ENCODE measurements at regions not wholly inside any gene's neighbourhood (a gene's known extent, or its start where the extent isn't known, plus 50 kb on each side); places are given as distances from the start of the nearest gene placed in this dataset.
"Not testable (repeated sequence)": the region's sequence is repeated elsewhere in the genome, so short reads cannot be mapped to it uniquely, and the experiment has no call there.

DNA sequence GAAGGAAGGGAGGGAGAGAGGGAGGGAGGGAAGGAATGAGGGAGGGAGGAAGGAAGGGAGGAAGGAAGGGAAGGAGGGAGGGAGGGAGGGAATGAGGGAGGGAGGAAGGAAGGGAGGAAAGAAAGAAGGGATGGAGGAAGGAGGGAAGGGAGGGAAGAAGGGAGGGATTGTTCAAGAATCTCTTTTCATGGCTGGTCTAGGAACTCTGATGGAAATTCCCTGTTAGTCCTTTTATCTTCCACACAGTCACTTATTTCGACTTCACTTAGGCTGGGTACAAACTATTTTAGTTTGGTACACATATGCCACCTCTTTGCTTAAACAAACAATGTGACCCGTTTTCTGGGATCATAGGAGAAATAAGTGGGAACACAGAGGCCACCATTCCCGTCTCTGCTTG lies 435.6 kb upstream of the WWC1 start:
- no peak for DNase-seq (ENCODE audit: low read depth in 2 of 2)

DNA sequence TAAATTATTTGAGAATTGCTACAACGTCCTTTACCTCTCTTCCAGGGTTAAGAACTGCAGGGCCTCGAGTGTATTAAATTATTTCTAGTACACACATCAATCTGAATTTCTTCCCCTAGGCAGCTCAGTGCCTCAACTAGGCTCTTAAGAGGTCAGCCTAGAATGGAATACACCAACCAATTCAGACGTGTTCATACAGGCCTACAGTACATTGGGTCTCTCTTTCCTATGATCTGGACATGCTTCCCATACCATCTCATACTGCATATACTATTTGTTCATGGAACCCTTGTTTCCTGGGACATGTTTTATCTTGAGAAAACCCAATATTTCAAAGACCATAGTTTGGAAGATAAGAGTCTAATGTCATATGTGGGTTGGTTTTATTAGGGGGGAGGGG lies 434.1 kb upstream of the WWC1 start:
- DNase-seq (ENCODE audit: low read depth in 2 of 2) = no peak

DNA sequence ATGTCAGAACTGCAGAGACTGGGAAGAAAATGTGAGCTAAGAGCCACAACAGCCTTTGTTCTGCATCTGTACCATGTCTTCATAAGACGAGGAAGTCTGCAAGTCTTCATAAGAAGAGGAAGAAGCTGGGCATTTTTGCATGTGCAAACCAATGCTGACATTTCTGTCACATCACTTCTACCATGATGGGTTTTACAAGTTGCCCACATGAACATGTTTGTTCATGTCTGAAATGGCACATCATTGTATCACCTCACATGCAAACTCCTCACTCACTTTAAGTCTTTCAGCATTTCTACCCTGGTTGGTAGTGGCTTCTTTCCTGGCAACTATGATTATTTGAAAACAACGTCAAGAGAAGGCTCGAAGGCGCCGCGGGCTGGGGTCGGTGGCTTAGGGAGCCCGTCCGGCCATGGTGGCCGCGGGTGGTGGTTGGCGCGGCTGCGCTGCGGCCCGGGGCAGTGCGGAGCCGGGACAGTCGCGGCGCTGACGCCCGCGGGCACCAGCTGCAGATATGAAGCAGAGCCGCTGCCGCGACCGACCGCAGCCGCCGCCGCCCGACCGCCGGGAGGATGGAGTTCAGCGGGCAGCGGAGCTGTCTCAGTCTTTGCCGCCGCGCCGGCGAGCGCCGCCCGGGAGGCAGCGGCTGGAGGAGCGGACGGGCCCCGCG lies 433.1 kb upstream of the WWC1 start:
- DNase-seq (ENCODE audit: low read depth in 2 of 2) = not testable (repeated sequence)

DNA sequence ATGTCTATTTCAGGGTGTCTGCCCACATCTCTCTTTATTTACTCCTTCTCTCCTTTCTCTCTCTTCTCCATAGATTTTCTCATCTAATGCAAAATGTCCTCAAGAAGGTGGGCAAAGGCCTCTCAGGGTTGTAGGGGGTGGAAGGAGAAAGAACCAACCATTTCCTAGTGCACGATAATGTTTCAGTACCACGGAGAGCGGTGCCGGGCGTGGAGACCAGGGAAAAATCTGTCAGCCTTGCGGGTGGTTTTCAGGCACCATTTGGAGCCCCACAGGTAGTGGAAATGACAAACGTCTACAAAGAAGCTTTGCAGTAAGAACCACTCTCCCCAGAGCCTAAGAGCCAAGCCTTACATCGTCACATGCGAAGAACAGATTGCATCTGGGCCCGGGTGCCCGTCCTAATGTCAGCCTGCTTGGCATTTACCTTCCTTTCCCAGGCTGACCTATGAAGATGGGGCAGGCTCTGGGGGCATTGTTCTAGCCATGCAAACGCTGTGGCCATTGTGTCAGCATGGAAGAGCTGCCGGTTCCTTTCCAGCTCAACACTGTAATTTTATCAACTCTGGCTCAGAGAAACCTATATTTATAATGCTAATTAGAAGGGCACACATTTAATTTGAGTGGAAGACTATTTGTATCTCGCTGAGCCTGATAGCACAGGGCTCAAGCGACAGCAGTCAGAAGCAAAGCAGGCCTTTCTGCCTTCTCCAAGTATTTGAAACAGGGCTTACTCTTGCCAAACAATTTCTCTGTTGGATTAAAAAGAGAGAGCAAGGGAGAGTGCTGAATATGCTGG lies 430.1 kb upstream of the WWC1 start:
- DNase-seq (ENCODE audit: low read depth in 2 of 2) = no peak

DNA sequence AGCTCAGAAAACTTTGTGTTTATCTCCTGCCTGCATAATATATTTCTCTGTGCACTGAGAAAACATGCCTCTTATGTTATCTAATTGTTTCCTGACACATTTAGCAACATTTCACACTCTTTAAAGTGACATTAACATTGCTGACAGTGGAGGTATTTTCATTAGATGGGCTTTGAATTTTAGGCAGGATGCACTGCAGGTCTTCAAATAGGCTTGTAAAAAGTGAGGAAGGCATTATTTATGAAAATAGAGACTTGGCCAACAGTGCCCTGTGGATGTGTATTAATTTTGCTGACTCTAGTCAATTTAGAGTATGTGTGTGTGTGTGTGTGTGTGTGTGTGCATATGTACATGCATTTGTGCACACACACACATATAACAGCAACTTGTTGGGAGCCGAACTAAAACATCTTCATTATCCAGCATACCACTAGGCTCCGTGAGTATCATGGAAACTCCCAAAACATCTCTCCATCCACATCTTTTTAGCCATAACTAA lies 429.5 kb upstream of the WWC1 start:
- no peak for DNase-seq (ENCODE audit: low read depth in 2 of 2)

DNA sequence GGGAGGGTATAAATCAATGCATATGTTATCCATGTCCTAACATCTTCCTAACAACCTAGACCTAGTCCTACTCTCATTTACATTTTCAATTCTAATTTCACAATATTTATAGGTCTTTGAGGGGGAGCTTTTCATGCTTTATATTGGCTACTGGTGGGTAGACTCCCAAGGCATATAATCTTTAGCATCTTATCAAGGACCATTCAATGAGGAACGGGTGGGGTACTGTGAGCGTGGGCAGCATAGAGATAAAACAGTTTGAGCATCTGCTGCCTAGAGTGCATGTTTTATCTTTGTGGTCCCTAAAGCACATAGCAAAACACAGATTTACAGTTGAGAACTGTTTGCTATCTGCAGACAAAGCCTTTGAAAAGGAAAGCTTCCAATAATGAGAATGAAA lies 427.6 kb upstream of the WWC1 start:
- no peak for DNase-seq (ENCODE audit: low read depth in 2 of 2)

DNA sequence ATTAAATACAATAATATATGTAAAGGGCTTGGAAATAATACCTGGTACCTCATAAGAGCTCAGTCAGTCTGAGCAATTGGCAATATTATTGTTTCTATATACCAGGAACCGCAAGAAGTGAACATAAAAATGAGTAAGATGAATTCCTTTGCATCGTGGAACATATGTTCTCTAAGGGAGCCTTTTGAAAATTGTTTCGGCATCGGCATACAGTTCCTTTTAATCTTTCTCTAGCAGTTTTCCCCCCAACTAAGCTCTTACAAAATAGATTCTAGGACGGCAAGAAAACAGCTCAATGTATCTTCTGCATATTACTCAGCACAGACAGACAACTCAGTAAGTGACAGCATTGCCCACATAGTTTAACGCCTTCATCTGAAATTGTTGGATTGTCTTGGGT lies 426.6 kb upstream of the WWC1 start:
- DNase-seq (ENCODE audit: low read depth in 2 of 2) = no peak

DNA sequence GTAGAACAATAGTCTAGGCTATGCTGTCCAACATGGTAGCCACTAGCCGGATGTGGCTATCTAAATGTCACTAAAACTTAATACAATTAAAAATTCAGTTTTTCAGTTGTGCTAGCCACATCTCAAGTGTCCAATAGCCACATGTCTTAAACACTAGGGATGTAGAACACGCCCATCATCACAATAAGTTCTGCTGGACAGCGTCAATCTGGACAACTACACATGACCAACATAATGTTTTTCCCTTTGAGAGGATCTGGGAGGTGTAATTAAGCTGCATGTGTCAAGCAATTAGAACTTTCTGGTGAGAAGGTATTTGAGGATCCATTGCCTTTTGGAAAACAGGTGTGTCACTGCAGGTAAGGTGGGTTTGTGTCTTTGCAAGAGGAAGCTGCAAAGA lies 424.6 kb upstream of the WWC1 start:
- DNase-seq (ENCODE audit: low read depth in 2 of 2) = no peak

DNA sequence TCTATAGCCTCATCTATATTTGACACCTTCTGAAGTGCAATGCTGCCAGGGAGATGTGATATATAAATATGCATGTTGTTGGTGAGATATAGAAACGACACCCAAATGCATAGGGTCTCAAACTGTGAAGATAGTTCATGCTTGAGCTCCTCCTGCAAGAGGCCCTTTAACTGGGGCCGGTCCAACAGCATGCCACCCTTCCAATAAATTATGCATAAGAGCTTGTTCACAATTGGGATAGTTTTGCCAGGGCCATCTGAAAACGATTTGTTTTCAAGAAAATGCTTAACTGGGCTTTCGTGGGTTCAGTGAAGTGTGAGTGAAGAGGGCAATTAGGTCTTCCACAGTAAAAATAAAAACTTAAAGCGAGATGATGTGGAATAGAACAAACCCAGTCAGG lies 424.2 kb upstream of the WWC1 start:
- DNase-seq (ENCODE audit: low read depth in 2 of 2) = no peak

DNA sequence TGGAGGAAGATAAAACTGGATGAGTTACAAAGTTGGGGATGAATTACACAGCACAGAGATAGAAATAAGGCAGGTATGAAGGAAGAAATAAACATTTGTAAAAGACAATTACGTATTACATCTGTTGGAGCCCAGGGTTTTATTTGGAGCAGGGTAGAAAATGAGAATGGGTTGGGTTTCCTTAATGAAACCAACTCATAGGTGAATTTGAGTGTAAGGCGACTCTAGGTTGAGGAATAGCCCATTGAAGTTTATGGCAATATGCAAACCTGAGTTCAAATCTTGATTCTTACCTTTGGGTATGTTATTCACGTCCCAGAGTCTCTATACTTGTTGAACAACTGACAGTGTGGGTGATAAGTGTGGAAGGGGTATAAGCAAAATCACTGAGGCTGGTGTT lies 422.3 kb upstream of the WWC1 start:
- DNase-seq (ENCODE audit: low read depth in 2 of 2) = no peak

DNA sequence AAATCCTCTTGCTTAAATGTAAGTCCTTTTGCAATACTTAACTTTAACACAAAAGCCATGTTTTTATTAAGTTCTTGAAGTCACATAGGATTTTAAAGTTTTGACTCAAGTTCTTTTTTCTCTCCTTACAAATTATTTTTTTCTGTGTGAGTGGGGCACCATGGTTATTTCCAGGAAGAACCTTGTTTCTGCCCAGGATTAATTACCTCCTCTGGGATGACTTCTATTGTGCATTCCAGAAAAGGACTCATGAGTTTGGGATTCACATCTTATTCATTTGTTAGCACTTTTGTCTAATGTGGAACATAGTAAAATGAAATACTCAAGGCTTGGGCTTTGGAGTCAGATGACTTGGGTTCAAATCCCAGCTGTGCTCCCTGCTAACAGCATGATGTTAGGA lies 421.4 kb upstream of the WWC1 start:
- no peak for DNase-seq (ENCODE audit: low read depth in 2 of 2)

DNA sequence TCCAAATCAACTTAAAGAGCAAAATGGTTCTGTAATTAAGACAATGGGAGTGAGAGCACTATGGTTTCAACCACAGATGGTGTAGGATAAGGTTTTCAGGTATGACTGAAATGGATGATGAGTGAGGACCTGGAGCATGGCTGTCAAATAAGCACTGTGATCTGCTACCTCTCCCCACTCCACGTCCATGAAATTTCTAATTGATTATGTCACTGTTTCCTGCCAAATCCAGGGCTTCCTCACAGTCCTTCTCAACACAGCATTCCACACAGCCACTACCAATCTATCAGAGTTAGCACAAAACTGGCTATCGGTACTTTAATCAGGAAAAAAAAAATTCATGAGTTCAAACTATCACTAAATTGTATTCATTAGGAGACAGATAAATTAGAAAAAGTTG lies 420.4 kb upstream of the WWC1 start:
- no peak for DNase-seq (ENCODE audit: low read depth in 2 of 2)

DNA sequence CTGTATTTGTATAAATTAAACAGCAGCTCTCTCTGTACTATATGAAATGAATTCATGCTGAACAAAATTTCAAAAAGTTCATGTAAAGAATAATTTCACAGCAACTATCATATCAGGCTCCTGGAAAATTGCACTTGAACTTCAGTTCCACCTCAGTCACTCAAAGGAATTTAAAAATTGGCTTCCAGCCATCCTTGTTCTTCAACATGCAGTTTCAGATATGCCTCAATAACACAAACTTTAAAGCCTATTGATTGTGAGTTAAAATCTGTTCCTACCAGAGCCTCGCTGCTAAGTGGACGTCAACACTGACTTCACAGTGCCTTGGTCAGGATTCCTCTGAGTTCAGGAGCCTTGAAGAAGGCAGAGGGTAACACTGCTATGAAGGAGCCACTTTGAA lies 418.7 kb upstream of the WWC1 start:
- no peak for DNase-seq (ENCODE audit: low read depth in 2 of 2)

DNA sequence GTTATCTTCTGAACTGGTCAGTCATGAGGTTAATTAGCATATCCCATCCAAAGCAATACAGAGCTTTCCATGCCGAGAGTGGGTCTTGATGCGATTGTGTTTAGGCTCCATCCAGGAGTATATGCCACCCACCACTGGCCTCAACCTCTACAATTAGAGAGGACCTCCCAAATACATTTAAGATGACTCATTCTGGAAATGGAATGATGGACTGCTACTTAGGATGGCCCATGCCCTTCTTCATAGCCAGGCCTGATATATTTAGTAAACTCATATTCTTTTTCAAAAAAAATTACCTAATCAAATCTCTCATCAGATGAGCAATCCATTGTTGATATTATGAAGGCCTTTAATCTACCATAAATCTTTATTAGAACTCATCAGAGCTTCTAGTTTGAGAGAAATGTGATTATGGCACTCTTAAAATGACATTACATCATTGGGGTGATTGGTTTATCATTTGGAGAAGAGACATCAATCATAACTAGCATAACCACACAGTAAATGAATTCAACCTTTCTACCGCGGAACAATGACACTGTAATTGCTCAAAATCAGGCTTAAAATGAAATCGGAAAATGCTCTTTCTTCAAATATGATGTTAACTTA lies 414.2 kb upstream of the WWC1 start:
- DNase-seq (ENCODE audit: low read depth in 2 of 2) = no peak

DNA sequence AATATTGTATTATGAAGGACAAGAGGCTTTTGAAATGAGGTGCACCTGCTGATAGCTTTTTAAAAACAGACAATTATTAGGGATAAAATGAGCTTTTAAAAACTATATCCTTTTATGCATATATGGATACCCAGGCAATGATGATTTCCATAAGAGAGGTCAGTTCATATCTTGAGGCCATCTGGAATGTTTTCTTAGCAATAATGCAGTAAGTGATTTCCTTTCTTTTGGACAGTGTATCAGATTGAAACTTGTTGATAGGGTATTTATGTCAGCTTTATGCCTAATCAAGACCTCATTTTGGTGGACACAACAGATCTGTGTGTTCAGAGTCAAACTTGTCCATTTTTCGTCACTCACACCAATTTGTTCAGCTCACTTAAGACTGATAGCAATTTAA lies 413.5 kb upstream of the WWC1 start:
- no peak for DNase-seq (ENCODE audit: low read depth in 2 of 2)

DNA sequence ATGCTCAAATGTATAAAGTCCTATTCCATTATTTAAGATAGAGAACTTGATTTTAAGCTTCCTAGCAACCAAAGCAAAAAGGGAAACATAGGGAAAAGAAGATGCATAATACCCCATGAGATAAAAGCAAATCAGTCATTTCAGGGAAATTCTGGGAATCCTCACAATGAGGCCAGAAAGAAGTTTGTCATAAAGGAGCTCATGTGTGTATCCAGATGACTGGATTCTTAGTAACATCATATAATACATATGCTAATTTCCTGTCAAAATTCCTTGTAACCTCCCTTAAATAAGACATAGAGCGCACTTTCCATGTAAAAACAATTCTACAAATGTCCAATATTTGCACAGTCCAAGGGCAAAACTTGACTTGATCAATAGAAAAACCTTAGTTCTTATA lies 411.0 kb upstream of the WWC1 start:
- DNase-seq (ENCODE audit: low read depth in 2 of 2) = no peak

DNA sequence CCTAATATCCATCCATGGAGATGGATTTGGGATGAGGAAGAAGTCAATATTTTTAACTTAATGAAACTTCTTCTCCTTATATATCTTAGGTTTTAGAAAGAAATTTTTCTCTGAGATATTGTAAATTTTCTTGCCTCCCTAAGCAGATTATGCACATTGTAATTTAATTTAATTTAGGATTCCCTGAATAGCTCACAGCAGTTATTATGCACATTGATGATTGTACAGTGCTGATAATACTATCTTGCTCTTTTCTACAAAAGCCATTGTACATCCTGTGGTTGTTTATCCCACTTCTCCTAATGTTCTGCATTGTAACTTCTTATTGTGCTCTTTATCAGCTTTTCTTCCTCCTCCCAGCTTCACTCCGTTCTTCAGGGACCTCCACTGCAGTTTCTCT lies 410.4 kb upstream of the WWC1 start:
- DNase-seq (ENCODE audit: low read depth in 2 of 2) = no peak

DNA sequence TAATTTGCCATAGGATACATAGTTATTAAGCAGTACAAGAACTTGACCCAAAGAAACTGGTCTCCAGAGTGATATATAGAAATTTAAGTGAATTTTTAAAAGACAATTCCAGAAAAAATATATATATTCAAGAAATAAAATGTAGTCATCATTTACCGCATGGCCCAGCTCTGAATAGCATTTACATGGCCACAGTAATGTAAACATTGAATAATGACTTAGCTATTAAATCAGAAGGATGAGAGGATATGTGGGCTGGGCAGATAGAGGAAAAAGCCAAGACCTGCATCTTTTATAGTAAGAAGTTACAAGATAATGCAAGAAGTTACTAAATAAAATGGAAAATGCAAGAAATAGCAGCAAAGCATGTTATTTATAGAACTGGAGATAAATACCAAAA lies 405.2 kb upstream of the WWC1 start:
- DNase-seq (ENCODE audit: low read depth in 2 of 2) = no peak

DNA sequence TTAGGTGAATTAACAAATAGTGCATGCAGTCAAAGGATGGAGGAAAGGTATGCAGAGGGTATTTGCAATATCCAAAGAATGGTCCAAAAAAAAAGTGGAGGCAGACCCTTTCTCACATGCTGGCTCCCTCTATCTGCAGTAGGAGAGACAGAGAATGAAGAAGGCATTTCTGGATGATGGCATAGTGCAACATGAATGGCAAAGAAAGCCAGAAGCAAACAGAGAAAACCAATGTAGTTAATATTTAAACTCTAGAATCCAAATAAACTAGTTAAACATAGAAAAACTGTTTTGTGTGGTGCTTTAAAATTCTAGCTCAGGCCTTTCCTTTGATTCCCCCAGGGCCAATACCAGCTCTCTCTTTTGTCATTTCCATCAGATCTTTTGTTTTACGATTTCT lies 403.1 kb upstream of the WWC1 start:
- DNase-seq (ENCODE audit: low read depth in 2 of 2) = no peak

DNA sequence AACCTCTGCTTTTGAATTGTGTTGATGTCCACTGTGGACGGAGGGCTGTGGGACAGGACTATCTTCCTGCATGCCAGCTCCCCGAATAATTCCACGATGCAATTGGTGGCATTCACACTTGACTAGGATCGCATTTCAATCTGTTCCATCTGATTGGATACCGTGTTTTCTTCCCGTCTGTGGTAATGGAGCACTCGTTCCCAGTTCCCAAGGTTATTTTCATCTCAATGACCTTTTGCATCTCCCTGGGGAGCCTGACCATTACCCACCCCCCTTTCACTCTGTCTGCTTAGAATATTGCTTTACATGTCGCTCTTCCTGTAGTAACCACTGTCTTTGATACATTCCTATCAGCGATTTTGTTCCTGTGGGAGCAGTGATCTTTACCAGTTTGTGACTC lies 402.2 kb upstream of the WWC1 start:
- no peak for DNase-seq (ENCODE audit: low read depth in 2 of 2)

DNA sequence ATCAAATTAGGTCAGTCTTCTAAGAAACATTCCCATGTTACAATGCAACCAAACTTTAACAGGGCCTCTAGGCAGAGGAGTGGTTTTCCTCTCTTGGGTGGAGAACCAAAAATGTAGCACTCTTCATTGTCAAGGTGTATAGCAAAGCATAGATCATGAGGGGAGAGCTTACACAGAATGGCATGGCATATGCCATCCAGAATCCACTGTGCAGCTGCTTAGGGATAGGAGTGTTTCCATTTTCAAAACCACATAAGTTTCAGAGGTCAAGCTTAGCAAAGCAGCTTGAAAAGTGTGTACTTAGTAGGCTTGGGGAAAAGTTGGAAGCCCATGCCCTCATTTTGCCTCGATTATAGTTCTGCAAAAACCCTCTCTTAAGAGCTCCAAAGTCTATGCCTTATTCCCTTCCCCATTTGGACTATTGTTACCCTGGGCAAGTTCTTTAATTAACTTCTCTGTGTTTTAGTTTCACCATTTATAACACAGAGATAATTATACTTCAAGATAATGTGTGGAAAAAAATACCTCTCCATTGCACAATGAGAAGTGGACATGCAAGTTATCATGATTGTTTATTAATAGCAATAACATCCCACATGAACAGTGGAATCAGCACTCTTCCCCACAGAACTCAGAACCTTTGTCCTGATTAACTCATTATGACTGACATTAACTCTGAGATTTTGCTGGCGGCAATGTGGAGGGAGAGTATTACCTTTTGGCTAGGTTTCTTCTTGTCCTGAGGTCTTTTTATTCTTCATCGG lies 398.9 kb upstream of the WWC1 start:
- DNase-seq (ENCODE audit: low read depth in 2 of 2) = no peak

DNA sequence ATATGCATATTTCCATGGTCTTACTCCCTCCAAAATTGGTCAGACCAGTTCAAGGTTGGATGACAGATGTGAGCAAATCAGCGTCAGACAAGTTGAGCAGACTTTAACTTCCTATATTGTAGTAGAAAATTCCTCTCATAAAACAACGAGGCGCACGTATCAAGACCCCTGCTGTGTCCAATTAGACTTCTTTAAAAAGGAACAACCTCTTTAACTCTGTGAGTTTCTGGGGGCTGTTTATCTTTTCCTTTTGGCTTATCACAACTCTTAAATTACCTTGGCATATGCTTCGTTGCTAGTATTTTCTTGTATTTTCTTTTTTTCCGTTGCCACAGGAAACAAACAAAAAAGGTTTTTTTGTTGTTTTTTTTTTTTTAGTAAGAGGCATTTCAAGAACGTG lies 398.2 kb upstream of the WWC1 start:
- DNase-seq (ENCODE audit: low read depth in 2 of 2) = no peak

Measured in activated CD8-positive, alpha-beta memory T cell treated with anti-CD3 and anti-CD28 coated beads for 4 hours (primary cell).